ENCODE measurements at regions not wholly inside any gene's neighbourhood (a gene's known extent, or its start where the extent isn't known, plus 50 kb on each side); places are given as distances from the start of the nearest gene placed in this dataset.

- TF ChIP-seq, protein P1, sequence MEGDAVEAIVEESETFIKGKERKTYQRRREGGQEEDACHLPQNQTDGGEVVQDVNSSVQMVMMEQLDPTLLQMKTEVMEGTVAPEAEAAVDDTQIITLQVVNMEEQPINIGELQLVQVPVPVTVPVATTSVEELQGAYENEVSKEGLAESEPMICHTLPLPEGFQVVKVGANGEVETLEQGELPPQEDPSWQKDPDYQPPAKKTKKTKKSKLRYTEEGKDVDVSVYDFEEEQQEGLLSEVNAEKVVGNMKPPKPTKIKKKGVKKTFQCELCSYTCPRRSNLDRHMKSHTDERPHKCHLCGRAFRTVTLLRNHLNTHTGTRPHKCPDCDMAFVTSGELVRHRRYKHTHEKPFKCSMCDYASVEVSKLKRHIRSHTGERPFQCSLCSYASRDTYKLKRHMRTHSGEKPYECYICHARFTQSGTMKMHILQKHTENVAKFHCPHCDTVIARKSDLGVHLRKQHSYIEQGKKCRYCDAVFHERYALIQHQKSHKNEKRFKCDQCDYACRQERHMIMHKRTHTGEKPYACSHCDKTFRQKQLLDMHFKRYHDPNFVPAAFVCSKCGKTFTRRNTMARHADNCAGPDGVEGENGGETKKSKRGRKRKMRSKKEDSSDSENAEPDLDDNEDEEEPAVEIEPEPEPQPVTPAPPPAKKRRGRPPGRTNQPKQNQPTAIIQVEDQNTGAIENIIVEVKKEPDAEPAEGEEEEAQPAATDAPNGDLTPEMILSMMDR (IDR thresholded peaks at IDR 0.05) = no peak
- TF ChIP-seq POLR2AphosphoS5 (IDR thresholded peaks at IDR 0.05) (no peak), EP300 (IDR thresholded peaks at IDR 0.05) (no peak)
Observed at GRCh38 chr15:96014939-96015338, 315.6 kb upstream of the NR2F2 start.

Measured in suprapubic skin (tissue), 4 donors.